ENCODE measurements at regions not wholly inside any gene's neighbourhood (a gene's known extent, or its start where the extent isn't known, plus 50 kb on each side); places are given as distances from the start of the nearest gene placed in this dataset.
A peak's percentile ranks its signal among the peaks of the same experiment; 100 is the strongest.
"Not testable (repeated sequence)": the region's sequence is repeated elsewhere in the genome, so short reads cannot be mapped to it uniquely, and the experiment has no call there.

DNA sequence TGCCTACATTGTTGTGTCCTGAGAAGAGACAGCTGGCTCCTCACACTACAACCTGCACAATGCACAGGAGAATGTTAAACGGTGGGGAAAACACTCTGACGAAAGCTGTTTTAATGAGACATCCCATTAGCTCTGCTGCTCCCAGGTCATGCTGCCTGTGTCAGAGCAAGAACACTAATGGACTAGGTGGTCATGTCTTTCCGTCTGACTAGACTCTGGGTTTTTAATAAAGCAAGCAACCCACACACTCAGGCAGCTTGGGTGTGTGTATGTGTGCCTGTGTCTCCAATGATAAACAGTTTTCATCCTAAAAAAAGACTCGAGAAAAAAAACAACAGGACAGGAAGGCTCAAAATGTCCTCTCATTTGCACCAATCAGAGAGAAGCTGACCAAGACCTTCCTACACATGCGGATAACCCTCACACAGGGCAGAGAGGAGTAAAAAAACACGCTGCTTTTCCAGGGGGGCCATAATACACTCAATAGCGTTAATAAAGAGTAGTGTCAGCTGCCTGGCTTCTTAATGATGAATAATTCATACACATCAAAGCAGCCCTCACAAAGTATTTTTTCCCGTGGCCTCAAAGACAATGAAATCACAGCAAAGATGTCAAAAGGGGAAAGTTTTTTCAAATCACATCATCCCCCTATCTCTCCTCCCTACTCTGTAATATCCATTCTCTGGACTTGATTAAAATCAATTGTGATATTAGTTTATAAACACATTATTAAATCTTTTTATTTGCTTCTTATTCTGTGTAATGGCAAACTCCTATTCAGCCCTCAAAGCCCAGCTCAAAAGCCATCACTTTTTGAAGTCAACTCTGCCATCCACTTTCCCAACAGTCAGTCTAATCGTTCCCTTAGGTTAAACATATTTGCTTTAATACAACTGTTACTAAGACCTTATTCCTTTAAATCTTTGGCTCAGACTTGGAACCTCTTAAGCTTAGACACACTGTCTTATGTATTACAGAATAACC is 244.2 kb upstream of the CDH11 start:
- no peak for DNase-seq (ENCODE audit: low spot score)

DNA sequence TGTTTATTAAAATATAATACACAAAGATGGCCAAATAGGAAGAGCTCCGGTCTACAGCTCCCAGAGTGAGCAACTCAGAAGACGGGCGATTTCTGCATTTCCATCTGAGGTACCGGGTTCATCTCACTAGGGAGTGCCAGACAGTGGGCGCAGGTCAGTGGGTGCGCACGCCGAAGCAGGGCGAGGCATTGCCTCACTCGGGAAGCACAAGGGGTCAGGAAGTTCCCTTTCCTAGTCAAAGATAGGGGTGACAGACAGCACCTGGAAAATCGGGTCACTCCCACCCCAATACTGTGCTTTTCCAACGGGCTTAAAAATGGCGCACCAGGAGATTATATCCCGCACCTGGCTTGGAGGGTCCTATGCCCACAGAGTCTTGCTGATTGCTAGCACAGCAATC is 234.9 kb upstream of the CDH11 start:
- DNase-seq (ENCODE audit: low spot score), result not testable (repeated sequence)

DNA sequence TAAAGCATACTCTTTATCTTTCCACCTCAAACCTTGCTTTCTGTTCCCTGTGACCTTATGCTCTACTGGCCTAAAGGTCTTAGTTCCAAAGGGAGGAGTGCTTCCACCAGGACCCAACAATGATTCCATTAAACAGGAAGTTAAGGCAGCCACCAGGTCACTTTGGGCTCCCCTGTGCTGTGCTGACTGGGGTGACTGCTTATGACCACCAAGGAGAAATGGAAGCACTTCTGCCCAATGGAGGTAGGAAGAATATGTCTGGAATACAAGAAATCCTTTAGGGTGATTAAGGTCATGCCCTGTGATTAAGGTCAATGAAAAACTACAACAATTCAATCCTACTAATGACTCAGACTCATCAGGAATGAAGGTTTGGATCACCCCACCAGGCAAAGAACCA is 233.8 kb upstream of the CDH11 start:
- DNase-seq (ENCODE audit: low spot score), result no peak

DNA sequence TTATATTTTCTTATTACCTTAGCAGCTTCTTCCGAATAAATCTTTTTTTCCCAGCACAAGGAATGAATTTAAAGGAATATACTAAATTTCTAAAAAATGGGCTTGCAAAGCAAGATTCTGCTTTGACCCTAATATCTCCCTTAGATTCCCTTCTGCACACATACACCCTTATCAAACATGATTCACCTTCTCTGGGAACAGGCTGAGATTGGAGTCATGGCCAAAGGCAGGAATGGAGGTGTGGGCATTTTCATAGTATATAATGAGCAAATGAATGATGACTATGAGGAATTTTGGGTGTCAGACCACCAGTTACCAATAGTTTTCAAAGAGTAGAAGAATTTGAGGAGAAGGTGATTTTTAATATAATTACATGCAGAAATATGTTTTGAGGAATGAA is 231.3 kb upstream of the CDH11 start:
- no peak for DNase-seq (ENCODE audit: low spot score)

DNA sequence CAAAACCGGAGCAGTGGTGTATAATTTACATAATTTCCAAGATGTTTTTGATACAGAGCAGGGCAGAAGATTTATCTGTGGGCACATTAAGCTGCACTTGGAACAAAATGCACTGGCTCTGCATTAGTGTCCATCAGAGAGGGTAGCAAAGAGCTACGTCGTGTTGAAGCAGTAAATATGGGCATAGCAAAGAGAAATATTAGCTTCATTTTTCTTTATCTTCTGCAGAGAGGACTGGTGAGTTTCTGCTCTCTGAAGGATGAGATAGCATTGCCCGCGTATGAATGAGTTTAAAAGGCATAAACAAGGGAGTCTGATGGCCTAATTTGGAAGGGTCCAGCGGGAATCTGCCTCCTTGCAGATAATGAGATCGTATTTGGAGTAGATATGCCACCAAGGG is 227.8 kb upstream of the CDH11 start:
- DNase-seq (ENCODE audit: low spot score), result no peak

DNA sequence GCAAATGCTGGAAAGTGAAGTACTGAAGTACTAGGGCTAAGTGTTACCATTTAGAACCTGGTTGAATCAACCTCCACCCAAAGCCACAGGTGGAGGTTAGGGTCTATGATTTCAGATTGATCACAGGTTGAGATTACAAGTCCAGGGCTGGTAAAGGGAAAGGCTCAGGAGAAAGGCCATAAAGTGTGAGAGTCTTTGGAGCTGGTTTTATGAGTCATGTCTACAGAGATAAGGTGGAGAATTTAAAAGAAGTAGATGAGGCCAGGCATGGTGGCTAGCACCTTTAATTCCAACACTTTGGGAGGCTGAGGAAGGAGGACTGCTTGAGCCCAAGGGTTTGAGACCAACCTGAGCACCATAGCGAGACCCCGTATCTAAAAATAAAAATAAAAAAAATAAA is 221.7 kb upstream of the CDH11 start:
- no peak for DNase-seq (ENCODE audit: low spot score)

DNA sequence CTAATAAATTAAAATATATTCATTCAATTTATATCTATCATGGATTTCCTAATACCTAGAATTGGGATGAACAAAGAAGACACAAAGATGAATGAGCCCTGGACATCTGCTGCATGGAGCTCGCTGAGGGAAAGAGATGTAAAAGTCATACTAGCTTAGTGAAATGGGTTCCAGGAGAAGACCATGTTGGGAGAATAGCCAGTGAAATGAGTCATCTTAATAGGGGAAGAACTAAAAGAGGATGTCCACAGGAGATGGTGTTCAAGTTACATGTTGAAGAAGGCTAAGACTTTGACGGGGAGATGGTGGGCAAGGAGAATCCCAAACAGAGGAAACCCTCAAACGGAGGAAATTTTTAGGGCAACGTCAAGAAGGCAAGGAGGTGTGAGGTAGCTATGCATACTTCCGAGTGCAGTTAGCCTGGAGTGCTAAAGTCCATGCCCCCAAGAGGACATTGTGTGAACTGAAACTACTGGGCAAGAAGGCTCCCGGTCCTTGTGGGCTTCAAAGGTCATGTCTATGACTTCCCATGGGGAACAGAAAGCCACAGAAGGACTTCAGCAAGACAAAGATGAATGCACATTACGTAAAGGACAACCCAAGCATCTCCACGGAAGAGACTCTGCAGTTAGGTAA is 220.5 kb upstream of the CDH11 start:
- peak; percentile 14 for DNase-seq (ENCODE audit: low spot score)

DNA sequence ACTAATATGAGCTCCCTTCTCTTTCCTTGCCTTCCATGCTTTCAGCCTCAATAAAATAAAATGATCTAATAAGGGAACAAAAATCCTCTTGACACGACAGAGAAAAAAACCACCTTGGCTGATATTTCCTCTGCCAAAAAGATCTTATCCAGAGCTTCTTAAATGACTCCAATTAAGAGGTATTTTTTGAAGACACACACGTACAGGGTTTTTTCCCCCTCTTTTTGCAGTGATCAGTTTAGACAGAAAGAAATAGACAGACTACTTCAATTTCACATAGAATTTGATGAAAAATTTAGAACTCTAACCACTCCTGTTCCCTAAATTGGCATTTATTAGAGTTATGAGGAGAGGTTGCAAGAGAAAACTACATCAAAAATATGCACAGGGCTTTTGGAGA is 217.2 kb upstream of the CDH11 start:
- DNase-seq (ENCODE audit: low spot score), result no peak

DNA sequence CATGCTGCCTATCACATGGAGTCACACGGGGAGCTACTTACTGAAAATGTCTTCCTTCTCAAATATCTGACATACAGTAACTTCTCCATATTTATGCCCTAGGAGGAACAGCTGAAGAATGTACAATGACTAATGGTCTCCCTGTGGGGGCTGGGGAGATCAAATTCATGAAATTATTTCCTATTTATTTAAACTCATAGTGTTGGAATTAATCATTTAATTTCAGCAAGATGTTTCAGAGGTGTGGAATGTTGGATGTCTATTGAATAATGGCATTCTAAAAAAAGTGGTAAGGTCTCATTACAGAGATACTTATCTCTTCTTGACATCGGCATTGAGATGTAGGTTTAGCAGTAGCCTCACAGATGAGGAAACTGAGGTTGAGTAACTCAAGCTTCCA is 214.3 kb upstream of the CDH11 start:
- DNase-seq (ENCODE audit: low spot score), result no peak

DNA sequence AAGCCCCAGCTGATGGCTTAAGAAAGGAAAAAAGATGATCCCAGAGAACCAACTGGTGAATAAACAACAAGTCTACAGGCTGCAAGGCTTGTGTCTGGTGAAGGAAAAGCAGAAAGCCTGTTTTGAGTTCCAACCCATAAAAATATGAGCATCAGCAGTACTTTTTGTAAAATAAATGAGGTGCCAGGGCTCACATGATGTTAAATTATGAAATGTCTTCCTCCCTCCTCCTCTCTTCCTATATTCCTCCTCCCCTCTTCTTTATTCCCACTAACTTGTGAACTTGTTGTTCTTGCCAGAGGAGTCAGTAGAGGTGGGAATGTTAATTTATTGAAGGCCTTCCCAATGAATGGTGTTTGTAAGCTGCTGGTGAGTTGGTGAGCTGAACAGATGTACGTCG is 212.2 kb upstream of the CDH11 start:
- DNase-seq (ENCODE audit: low spot score), result no peak

DNA sequence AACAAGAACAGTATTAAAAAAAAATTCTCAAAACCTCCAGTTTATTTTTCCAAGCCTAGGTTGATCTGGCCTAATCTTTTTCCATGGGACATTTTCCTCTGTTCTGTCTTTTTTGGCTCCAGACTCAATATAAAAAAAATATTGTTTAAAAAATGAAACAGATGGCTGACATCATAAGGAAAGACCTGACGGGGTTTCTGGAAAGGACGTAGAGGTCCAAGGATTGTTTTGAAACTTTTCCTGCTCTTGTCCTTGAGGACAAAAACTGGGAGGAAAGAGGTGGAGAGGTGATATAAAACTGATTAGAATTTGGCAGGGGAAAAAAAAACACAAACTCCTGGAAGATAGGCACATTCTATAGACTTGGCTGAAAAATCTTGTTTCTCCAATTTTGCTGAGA is 211.4 kb upstream of the CDH11 start:
- DNase-seq (ENCODE audit: low spot score), result no peak

DNA sequence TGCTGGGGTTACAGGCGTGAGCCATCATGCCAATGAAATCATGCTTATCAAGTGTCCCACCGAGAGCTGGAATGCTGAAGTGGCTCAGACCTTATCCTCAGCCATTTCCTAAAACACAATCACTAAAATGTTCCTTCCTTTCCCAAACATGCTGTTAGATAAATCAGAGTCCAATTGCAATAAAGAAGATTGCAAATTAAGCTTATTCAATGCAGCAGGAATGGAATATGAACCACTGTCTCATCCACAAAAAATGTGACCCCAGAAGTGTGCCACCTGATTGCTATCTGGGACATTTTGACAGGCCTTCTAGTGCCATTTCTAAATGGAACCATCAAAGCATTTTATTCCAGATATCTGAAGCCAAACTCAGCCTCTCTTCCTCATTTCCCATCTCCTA is 205.5 kb upstream of the CDH11 start:
- DNase-seq (ENCODE audit: low spot score), result no peak

DNA sequence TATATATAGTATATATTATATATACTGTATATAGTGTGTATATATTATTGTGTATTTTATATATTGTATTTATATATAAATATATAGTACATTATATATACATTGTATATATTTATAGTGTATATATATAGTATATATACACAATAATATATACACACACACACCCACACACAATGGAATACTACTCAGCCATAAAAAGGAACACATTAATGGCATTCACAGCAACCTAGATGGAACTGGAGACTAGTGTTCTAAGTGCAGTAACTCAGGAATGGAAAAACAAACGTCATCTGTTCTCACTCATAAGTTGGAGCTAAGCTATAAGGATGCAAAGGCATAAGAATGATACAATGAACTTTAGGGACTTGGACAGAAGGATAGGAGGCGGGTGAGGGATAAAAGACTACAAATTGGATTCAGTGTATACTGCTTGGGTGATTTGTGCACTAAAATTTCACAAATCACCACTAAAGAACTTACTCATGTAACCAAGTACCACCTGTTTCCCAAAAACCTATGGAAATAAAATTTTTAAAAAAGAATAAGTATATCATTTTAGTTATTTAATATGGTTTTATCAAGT is 201.9 kb upstream of the CDH11 start:
- no peak for DNase-seq (ENCODE audit: low spot score)

DNA sequence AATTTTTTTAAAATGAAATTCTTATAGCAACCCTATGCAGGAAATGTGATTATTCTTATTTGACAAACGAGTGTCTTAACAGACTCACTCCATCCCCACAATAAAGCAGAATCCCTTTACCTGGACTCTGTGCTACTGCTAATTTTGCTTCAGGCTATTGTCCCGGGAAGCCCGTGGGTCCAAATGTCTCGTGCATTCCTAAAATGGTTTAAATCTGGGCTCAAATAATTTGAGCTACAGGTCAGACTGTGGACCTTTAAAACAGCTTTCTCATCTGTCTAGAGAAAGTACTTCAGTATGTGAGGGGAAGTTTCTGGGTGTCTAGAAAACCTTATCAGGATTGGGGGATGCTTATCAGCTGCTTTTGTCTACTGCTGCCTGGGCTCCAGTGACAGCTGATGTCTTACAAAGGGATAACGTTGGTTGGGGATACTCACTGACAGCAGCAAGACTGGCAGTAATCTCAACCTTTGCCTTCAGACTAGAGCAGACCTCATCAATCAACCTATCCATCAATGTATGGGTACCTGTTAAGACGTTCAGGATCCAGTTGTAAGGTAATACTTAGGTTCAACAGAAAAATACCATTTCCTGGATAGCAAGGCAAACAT is 197.9 kb upstream of the CDH11 start:
- DNase-seq (ENCODE audit: low spot score), result no peak

DNA sequence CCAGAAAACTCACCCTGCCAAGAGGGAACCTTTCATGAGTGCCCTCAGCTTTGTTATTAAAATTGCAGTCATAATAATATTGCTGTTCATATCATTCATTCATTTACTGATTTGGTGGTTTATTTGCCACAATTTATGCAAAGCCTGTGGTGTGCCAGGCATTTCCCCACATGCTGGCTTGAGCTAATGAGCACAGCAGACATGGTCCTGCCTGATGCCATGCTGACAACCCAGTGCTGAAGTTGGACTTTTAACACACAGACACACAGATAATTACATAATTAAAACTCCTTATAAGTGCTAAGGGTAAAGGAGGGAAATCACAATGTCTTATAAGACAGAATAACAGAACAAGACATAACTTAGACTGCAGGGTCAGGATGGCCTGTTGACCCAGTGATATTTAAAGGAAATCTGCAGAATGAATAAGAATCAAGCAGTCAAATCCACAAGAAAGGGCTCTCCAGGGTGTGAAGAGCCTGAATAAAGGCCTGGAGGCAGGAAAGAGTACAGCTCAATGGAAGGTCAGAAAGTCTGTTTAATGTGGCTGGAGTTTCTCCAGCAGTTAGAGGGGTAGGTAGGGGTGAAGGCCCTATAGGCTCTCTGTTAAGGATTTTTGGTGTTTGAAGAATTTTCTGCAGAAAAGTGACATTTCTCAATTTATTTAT is 196.9 kb upstream of the CDH11 start:
- peak; percentile 30 for DNase-seq (ENCODE audit: low spot score)

DNA sequence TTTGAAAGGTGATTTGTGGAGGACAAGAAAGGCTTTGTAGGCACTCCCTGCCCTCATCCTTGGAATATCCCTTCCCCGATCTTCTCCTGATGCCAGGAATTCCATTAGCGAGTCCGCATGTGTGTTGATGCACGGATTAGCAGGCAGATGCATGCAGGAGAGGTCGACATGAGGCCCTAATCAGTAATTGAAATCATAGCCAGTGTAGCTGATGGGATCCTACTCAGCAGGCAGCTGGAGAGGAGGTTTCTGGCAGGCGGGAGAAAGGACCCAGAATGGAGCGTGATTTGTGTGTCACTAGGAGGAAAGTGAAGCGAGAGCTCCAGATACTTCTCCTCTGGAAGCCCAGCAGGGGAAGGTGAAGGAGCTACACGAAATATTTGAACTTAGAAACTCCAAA is 196.3 kb upstream of the CDH11 start:
- no peak for DNase-seq (ENCODE audit: low spot score)

DNA sequence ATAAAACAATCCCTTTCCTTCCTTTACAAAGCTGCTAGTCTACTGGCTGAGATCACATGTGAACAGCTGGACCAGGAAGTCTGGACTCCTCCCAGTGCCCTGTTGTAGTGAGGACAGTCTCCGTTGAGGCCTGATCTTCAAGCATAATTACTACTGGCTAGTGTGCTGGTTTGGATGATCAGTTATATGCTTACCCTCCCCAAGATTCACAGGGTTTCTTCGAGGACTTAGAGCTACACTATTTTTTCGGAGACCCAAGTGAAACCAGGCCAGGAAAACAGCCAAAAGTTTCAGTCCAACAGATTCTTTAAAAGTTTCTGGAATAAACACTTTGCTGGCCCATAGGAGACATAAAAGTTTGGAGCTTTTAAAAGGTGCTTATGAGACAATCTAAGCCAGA is 194.9 kb upstream of the CDH11 start:
- DNase-seq (ENCODE audit: low spot score), result no peak

DNA sequence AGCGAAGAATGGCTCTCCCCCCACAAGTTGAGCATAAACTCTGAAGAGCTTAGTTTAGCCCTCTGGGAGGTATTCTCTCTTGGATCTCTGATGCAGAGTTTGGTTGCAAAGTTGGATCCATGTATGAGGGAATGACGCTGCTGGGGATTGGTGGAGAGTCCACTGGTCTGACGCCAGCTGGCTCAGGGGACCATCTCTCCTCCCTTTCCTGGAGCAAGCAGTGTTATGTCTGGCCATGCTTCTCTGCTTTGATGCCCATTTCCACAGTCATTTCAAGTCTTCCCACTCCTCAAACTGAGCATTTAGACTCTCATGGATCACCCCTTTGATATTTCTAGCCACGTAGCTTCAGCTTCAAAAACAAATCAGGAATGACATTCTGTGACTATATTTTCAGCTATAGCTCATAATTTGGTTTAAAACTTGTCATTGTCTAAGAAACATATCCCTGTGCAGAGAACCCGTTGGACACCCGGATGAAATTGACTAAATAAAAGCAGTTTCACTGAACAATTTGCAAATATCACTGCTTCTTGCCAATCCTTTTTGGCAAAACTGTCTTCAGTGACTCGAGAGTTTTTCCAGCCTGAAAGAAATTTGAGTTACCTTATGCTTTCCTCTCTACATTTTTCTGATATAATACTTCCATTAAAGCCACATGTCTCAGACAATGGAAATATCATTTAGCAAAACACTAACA is 193.4 kb upstream of the CDH11 start:
- DNase-seq (ENCODE audit: low spot score), result no peak

DNA sequence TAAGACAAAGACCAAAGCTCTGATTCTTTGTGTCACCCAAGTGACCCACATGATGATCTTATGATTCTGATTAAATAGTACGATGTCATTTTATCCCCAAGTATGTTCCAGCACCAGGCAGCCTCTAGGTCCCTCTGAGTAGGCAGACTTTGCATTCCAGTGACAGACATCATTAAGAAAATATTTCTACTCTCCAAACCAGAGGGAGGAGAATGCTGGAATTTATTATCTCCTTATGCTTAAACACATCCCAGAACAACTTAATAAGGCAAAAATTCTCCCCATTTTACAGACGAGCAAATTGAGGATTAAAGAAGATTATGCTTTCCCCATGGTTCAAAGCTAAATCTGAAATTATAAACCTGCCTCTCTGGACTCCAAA is 192.8 kb upstream of the CDH11 start:
- DNase-seq (ENCODE audit: low spot score), result no peak

DNA sequence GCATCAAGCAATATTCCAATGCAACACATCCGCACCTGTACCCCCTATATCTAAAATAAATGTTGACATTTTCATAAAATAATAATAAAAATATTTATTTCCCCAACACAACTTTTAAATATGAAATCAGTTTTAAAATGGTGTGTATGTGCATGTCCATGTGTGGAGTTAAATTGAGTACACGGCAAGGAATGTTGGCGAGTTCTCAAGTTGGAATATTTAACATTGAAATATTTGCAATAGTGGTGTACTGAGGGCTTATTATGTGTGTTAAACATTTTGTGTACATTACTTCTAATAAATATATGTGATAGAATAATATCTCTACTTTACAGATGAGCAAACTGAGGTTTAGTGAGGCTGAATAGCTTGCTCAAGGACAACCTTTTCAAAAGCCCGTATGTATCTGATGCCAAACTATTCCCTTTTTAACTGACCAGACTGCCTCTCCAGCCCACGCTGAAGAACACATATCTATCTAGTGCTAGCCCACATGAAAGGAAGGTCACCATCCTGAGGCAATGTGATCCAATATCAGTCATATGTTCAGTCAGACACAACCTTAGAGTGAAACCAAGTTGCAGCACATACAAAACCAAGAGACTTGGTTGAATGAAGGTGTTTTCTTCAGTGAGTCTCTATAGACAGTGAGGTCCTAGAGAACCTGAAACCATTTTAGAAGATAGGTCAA is 192.2 kb upstream of the CDH11 start:
- DNase-seq (ENCODE audit: low spot score), result no peak

DNA sequence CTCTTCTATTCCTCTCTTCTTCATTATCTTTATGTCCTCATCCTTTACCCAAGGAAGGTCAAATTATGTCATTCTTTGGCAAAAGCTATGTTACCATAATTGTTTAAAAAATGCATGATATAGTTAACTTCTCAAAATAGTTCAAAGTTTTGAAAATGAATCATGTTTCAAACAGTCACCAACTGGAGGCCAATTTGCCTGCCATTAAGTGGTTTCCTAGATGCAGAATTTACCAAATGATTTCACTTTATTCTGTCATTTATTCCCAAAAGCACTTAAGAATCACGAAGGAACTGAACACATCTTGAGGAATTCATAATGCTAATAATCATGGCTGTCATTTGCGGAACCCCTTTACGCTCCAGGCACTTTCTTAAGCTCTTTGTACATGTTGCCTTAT is 190.9 kb upstream of the CDH11 start:
- no peak for DNase-seq (ENCODE audit: low spot score)
